ENCODE measurements at regions not wholly inside any gene's neighbourhood (a gene's known extent, or its start where the extent isn't known, plus 50 kb on each side); places are given as distances from the start of the nearest gene placed in this dataset.

- TF ChIP-seq POLR2A (IDR thresholded peaks at IDR 0.05) (no peak), CTCF (IDR thresholded peaks at IDR 0.05 in 4 of 5, conservative IDR thresholded peaks at IDR 0.05 in 1 of 5) (no peak)
- H3K4me1 ChIP-seq, result no peaks in the 10 kb centered on the region
- intact Hi-C loops (cut with DNase I; ENCODE audit: low total_unique reads) (no loop called here), in situ Hi-C loops (cut with MboI; ENCODE audit: low sequenced_read_pairs in 4 of 4) (no loop called here)
- no peak for ATAC-seq
- no peak overlapping the region for H3K27ac ChIP-seq
- no peak for DNase-seq
- no peaks in the 10 kb centered on the region for H3K9me3 ChIP-seq
- H3K36me3 ChIP-seq, result no peaks in the 10 kb centered on the region
- H3K27me3 ChIP-seq, result no peaks in the 10 kb centered on the region
- no peak overlapping the region for H3K4me3 ChIP-seq
Observed at GRCh38 chr3:148344521-148344920, 353.2 kb upstream of the AGTR1 start.

- Histone ChIP-seq H3K27me3 (no peaks in the 10 kb centered on the region), H3K9me3 (no peaks in the 10 kb centered on the region), H3K36me3 (no peaks in the 10 kb centered on the region), H3K27ac (no peak overlapping the region), H3K4me3 (no peak overlapping the region), H3K4me1 (no peaks in the 10 kb centered on the region)
- DNase-seq, result no peak
- no peak for ATAC-seq
- intact Hi-C loops (cut with DNase I; ENCODE audit: low total_unique reads), result no loop called here
- in situ Hi-C loops (cut with MboI; ENCODE audit: low sequenced_read_pairs in 4 of 4), result no loop called here
- TF ChIP-seq POLR2A (IDR thresholded peaks at IDR 0.05), result no peak
- no peak for TF ChIP-seq CTCF (IDR thresholded peaks at IDR 0.05 in 4 of 5, conservative IDR thresholded peaks at IDR 0.05 in 1 of 5)
Observed at GRCh38 chr3:148360051-148360450, 337.7 kb upstream of the AGTR1 start.

GRCh38 chr3:148366743-148367410 is 330.8 kb upstream of the AGTR1 start:
- intact Hi-C loops (cut with DNase I; ENCODE audit: low total_unique reads) (no loop called here), in situ Hi-C loops (cut with MboI; ENCODE audit: low sequenced_read_pairs in 4 of 4) (no loop called here)
- TF ChIP-seq POLR2A (IDR thresholded peaks at IDR 0.05) (no peak), CTCF (IDR thresholded peaks at IDR 0.05 in 4 of 5, conservative IDR thresholded peaks at IDR 0.05 in 1 of 5) (no peak)
- Histone ChIP-seq H3K9me3 (no peaks in the 10 kb centered on the region), H3K36me3 (no peaks in the 10 kb centered on the region), H3K4me3 (no peak overlapping the region), H3K27me3 (no peaks in the 10 kb centered on the region), H3K27ac (no peak overlapping the region), H3K4me1 (no peaks in the 10 kb centered on the region)
- DNase-seq (no peak), ATAC-seq (no peak)

- Histone ChIP-seq H3K9me3 (no peaks in the 10 kb centered on the region), H3K4me3 (no peak overlapping the region), H3K27ac (no peak overlapping the region), H3K36me3 (no peaks in the 10 kb centered on the region), H3K27me3 (no peaks in the 10 kb centered on the region), H3K4me1 (no peaks in the 10 kb centered on the region)
- intact Hi-C loops (cut with DNase I; ENCODE audit: low total_unique reads) (no loop called here), in situ Hi-C loops (cut with MboI; ENCODE audit: low sequenced_read_pairs in 4 of 4) (no loop called here)
- TF ChIP-seq CTCF (IDR thresholded peaks at IDR 0.05 in 4 of 5, conservative IDR thresholded peaks at IDR 0.05 in 1 of 5), result no peak
- no peak for TF ChIP-seq POLR2A (IDR thresholded peaks at IDR 0.05)
- DNase-seq, result no peak
- no peak for ATAC-seq
Observed at GRCh38 chr3:148367756-148368155, 329.9 kb upstream of the AGTR1 start.

GRCh38 chr3:148369381-148369780 is 328.3 kb upstream of the AGTR1 start:
- in situ Hi-C loops (cut with MboI; ENCODE audit: low sequenced_read_pairs in 4 of 4) (no loop called here), intact Hi-C loops (cut with DNase I; ENCODE audit: low total_unique reads) (no loop called here)
- Histone ChIP-seq H3K36me3 (no peaks in the 10 kb centered on the region), H3K9me3 (no peaks in the 10 kb centered on the region), H3K4me3 (no peak overlapping the region), H3K4me1 (no peaks in the 10 kb centered on the region), H3K27me3 (no peaks in the 10 kb centered on the region), H3K27ac (no peak overlapping the region)
- TF ChIP-seq POLR2A (IDR thresholded peaks at IDR 0.05) (no peak), CTCF (IDR thresholded peaks at IDR 0.05 in 4 of 5, conservative IDR thresholded peaks at IDR 0.05 in 1 of 5) (no peak)
- DNase-seq (no peak), ATAC-seq (no peak)
